WERI-Rb-1 (cell line): ENCODE measurements at regions not wholly inside any gene's neighbourhood (a gene's known extent, or its start where the extent isn't known, plus 50 kb on each side); places are given as distances from the start of the nearest gene placed in this dataset.

Source experiments
- DNase-seq: peaks from one replicate; pipeline ENCODE4 v3.0.0-alpha.2; 2020
- H3K27ac ChIP-seq: fragments of 250-450 bp; sonication (Bioruptor Pico); 2 replicates; pipeline ENCODE4 v1.5.1; 2020; ENCODE audit warnings: mild to moderate bottlenecking, moderate library complexity
- H3K27me3 ChIP-seq: fragments of 250-450 bp; sonication (Bioruptor Pico); 2 replicates; pipeline ENCODE4 v1.5.1; 2021; ENCODE audit warnings: mild to moderate bottlenecking, low read depth, moderate library complexity; ENCODE audit not compliant: insufficient read depth, severe bottlenecking
- H3K36me3 ChIP-seq: fragments of 250-450 bp; sonication (Bioruptor Pico); 2 replicates; pipeline ENCODE4 v1.5.1; 2020; ENCODE audit warnings: mild to moderate bottlenecking, moderate library complexity
- H3K4me3 ChIP-seq: 2 replicates; pipeline ENCODE4 v1.5.1; 2011; ENCODE audit warnings: low read depth, mild to moderate bottlenecking, control low read depth, low read length
- H3K9me3 ChIP-seq: fragments of 250-450 bp; sonication (Bioruptor Pico); 2 replicates; pipeline ENCODE4 v1.5.1; 2021; ENCODE audit warnings: mild to moderate bottlenecking, moderate library complexity; ENCODE audit not compliant: severe bottlenecking
- TF ChIP-seq, protein P1 (sequence below): IDR thresholded peaks from 2 replicates; pipeline ENCODE4 v1.5.1; 2011; ENCODE audit warnings: low read depth, mild to moderate bottlenecking, control low read depth, inconsistent platforms, low read length

DNA sequence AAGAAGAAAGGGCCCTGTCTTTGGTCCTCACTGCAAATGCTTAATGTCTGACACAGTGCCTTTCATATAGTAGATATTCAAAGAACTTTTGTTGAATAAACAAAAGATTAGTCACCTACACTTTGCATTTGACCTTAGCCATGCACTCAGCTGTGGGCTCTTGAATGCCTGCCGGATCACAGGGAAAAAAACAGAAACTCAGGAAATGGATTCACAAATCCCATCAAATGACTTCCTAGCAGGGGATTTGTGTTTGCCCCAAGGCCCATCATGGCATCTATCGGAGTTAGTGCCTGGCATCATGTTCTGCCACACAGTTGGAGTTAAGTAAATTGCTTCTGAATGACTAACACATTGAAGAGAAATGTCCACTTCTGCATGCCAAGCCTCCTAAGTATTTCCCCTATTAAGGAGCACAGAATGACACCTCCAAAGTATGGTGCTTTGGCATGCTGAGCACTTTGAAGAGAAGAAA is 72.3 kb upstream of the DST start:
- DNase-seq: peak; percentile 42
- TF ChIP-seq, protein P1, sequence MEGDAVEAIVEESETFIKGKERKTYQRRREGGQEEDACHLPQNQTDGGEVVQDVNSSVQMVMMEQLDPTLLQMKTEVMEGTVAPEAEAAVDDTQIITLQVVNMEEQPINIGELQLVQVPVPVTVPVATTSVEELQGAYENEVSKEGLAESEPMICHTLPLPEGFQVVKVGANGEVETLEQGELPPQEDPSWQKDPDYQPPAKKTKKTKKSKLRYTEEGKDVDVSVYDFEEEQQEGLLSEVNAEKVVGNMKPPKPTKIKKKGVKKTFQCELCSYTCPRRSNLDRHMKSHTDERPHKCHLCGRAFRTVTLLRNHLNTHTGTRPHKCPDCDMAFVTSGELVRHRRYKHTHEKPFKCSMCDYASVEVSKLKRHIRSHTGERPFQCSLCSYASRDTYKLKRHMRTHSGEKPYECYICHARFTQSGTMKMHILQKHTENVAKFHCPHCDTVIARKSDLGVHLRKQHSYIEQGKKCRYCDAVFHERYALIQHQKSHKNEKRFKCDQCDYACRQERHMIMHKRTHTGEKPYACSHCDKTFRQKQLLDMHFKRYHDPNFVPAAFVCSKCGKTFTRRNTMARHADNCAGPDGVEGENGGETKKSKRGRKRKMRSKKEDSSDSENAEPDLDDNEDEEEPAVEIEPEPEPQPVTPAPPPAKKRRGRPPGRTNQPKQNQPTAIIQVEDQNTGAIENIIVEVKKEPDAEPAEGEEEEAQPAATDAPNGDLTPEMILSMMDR: no peak
- Histone ChIP-seq H3K27ac (peak overlapping the region; percentile 84), H3K27me3 (no peaks in the 10 kb centered on the region), H3K9me3 (peaks cover 4% of the 10 kb centered on the region), H3K4me3 (no peak overlapping the region), H3K36me3 (no peaks in the 10 kb centered on the region; the same call in 1 of the 2 replicates)

DNA sequence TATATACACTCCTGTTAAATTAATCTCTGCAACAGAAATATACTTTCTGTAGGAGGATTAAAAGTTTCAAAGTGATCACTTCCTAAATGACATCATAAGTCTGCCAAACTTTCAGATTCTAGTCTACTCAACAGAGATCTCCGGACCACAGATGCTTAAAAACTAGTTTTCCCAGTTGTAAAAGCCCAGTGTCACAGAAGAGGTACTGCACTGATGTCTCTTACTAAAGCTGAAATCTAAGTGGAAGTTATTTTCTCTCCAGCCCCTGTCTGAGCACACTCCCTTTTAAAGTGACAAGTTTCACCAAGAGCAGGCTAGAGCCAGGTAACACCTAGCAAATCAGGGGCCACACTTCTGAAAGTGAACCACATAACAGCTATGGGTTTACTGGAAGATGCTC is 71.6 kb upstream of the DST start:
- H3K36me3 ChIP-seq: no peaks in the 10 kb centered on the region; the same call in 1 of the 2 replicates
- TF ChIP-seq, protein P1: no peak
- DNase-seq: no peak
- H3K9me3 ChIP-seq: peaks cover 4% of the 10 kb centered on the region
- H3K27me3 ChIP-seq: no peaks in the 10 kb centered on the region
- no peak overlapping the region for H3K4me3 ChIP-seq
- H3K27ac ChIP-seq: peak overlapping the region; percentile 84

DNA sequence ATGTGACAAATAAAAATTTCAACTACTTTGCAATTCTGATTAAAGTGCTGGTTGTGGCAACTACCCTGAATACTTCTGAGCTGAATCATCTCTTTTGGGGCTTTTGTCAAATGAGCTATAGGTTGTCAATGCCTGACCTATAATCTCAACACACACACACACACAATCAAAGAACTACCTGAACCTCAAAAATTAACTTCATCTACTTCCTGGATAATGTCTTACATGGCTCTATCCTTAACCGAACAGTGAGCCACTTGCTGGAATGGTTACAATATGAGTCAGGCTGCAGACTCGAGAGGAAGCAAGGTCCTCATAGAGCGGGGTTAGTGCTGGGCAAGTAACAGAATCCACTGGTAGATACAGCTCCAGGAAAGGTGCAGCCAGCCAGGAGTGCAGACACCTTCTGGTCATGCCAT is 70.6 kb upstream of the DST start:
- no peaks in the 10 kb centered on the region for H3K27me3 ChIP-seq
- peaks cover 4% of the 10 kb centered on the region for H3K9me3 ChIP-seq
- H3K4me3 ChIP-seq: no peak overlapping the region
- DNase-seq: no peak
- H3K27ac ChIP-seq: no peak overlapping the region
- TF ChIP-seq, protein P1: no peak
- no peaks in the 10 kb centered on the region; the same call in 1 of the 2 replicates for H3K36me3 ChIP-seq

DNA sequence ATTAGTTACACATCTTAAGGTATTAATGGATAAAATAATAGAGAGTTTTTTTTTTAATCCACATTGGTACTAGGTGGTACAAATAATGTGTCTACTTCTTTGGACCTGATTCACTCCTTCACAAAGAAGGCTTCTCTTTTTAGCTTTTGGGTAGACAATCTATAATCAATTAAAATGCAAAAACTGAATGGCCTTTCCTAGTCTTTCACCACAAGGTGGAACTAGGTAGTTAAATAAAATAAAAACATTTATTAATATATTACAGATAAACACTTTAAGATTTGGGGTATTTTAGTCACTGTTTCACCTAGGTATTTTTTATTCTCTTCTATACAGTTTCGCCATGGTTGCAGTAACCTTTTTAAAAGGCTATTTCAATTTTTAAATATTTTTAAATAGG is 68.3 kb upstream of the DST start:
- H3K36me3 ChIP-seq: no peaks in the 10 kb centered on the region
- H3K4me3 ChIP-seq: no peak overlapping the region
- H3K9me3 ChIP-seq: no peaks in the 10 kb centered on the region
- TF ChIP-seq, protein P1: no peak
- DNase-seq: no peak
- no peak overlapping the region for H3K27ac ChIP-seq
- no peaks in the 10 kb centered on the region for H3K27me3 ChIP-seq

DNA sequence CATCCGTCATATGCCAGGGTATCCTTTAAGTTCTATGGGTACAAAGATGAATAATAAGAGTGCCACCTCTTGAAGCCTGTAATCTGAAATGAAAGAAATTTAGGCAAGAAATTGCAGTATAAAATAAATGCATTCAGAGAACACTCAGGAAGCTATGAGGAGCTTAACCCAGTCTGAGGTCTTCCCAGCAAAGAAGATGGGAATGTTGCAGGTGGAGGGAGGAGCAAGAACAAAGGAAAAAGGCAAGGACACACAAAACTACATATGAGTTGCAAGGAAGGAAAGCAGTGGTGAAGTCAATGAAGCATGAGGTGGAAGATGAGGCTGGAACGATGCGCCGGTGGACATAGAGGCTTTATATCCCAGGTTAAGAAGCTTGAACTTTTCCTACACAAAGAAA is 67.0 kb upstream of the DST start:
- TF ChIP-seq, protein P1: no peak
- Histone ChIP-seq H3K4me3 (no peak overlapping the region), H3K27me3 (no peaks in the 10 kb centered on the region), H3K36me3 (no peaks in the 10 kb centered on the region), H3K27ac (no peak overlapping the region), H3K9me3 (no peaks in the 10 kb centered on the region)
- no peak for DNase-seq
